GM06990 (cell line): ENCODE measurements at regions not wholly inside any gene's neighbourhood (a gene's known extent, or its start where the extent isn't known, plus 50 kb on each side); places are given as distances from the start of the nearest gene placed in this dataset.

Experiments used
- DNase-seq: peaks from one replicate; pipeline ENCODE4 v3.0.0-alpha.2; 2011; ENCODE audit not compliant: insufficient read length; ENCODE audit errors: extremely low read depth
- H3K27me3 ChIP-seq: replicated peaks from 2 replicates; pipeline ENCODE4 v1.6.0; 2011; ENCODE audit warnings: low read length; ENCODE audit not compliant: control insufficient read depth, insufficient read depth
- H3K36me3 ChIP-seq: 2 replicates; pipeline ENCODE4 v1.5.1; 2011; ENCODE audit warnings: low read length; ENCODE audit not compliant: control insufficient read depth, insufficient read depth
- H3K4me3 ChIP-seq: replicated peaks from 2 replicates; pipeline ENCODE4 v1.5.1; 2011; ENCODE audit warnings: low read depth, mild to moderate bottlenecking, control low read depth, low read length
- CTCF ChIP-seq: IDR thresholded peaks from 2 replicates; pipeline ENCODE4 v1.5.1; 2011; ENCODE audit warnings: low read length, control low read depth, mild to moderate bottlenecking, inconsistent platforms; ENCODE audit not compliant: insufficient read depth, poor library complexity, severe bottlenecking

GRCh38 chr1:29825274-29825940 lies 589.1 kb downstream of the PTPRU start:
- no peak for TF ChIP-seq CTCF
- no peak overlapping the region for H3K4me3 ChIP-seq
- DNase-seq, result no peak
- H3K36me3 ChIP-seq, result no peaks in the 10 kb centered on the region
- H3K27me3 ChIP-seq, result no peaks in the 10 kb centered on the region; the same call in 1 of the 2 replicates

DNA sequence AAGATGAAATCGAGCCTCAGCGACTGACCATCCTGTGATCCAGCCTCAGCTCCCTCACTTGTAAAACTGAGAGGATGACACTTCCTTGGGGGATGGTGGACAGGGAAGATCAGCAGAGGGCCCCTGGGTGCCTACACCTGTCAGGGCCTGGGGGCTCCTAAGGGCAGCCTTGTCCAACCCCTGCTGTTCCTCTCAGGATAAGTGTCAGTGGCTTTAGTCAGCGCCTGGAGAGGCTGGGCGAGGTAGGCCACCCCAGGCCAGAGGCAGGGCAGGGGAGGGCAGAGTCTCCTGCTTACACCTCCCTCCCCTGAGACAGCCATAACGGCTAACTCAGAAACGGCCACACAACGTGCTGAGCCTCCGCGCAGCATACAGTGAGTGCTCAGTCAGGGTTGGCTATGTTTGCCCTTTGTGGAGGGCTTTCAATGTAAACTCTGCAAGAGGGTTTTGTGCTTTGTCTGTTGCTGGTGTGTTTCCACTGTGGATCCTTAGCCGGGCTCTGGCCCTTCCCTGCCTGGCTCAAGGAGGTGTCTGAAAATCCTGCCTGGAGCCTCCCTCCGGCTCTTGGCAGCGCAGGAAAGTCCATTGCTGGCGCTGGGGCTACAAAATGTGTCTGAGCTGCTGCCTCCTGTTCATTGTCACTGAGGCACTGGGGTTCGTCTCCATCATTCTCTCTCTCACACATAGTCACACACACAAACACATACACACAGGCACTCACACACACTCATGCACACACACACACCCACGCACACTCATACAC lies 588.4 kb downstream of the PTPRU start:
- no peaks in the 10 kb centered on the region for H3K36me3 ChIP-seq
- no peak for DNase-seq
- no peak overlapping the region for H3K4me3 ChIP-seq
- H3K27me3 ChIP-seq, result no peaks in the 10 kb centered on the region
- no peak for TF ChIP-seq CTCF

- DNase-seq, result no peak
- Histone ChIP-seq H3K27me3 (no peaks in the 10 kb centered on the region), H3K4me3 (no peak overlapping the region), H3K36me3 (no peaks in the 10 kb centered on the region)
- TF ChIP-seq CTCF, result no peak
Measured at GRCh38 chr1:29824025-29824424, 587.7 kb downstream of the PTPRU start.

- Histone ChIP-seq H3K4me3 (no peak overlapping the region), H3K27me3 (no peaks in the 10 kb centered on the region), H3K36me3 (no peaks in the 10 kb centered on the region)
- TF ChIP-seq CTCF, result no peak
- DNase-seq, result no peak
Measured at GRCh38 chr1:29823561-29823960, 587.2 kb downstream of the PTPRU start.

DNA sequence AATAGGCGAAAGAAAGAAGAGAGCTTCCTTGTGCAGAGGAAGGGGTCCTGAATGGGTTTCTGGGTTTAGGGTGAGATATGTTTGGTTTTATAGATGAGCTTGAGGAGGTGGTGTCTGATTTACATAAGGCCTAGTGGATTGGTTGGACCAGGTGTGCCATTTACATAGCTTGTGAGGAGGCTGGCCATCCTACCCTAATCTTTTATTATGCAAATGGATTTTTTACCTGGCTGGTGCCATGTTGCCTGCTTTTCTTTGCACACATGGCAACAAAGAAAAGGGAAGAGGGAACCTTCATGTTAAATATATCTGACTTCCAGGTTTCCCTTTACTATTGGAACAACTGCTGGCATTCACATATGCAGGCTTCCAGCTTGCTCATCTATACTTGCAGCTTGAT lies 585.3 kb downstream of the PTPRU start:
- Histone ChIP-seq H3K4me3 (no peak overlapping the region), H3K27me3 (no peaks in the 10 kb centered on the region)
- TF ChIP-seq CTCF, result no peak

More for the DNA sequence above, 585.3 kb downstream of the PTPRU start:
- H3K36me3 ChIP-seq, result no peaks in the 10 kb centered on the region
- DNase-seq, result no peak
